HepG2 (cell line): ENCODE measurements at regions not wholly inside any gene's neighbourhood (a gene's known extent, or its start where the extent isn't known, plus 50 kb on each side); places are given as distances from the start of the nearest gene placed in this dataset.
A peak's percentile ranks its signal among the peaks of the same experiment; 100 is the strongest.

Experiments used
- ASH2L ChIP-seq: fragments of 300-600, 200-600 bp; sonication (generic); IDR thresholded peaks from 2 replicates; pipeline ENCODE4 v1.7.0; 2017; ENCODE audit warnings: low read depth, mild to moderate bottlenecking, moderate library complexity, mixed read lengths, low read length; ENCODE audit not compliant: insufficient read length
- CCAR2 ChIP-seq: fragments of 200-400 bp; formaldehyde crosslinking; optimal IDR thresholded peaks from 2 replicates; pipeline ENCODE3; 2018; ENCODE audit warnings: low read depth, mild to moderate bottlenecking, low read length, moderate library complexity
- IKZF4 ChIP-seq: sonication (generic); formaldehyde crosslinking; IDR thresholded peaks from 2 replicates; pipeline ENCODE4 v1.5.1; 2020; ENCODE audit warnings: borderline replicate concordance, mild to moderate bottlenecking, low read depth, missing genetic modification reagents; ENCODE audit errors: not compliant biosample characterization
- KDM2A ChIP-seq: sonication (generic); formaldehyde crosslinking; IDR thresholded peaks from 2 replicates; pipeline ENCODE4 v1.4.0; 2020; ENCODE audit warnings: low read depth, missing genetic modification reagents, borderline replicate concordance
- MLXIP ChIP-seq: sonication (generic); formaldehyde crosslinking; IDR thresholded peaks from 2 replicates; pipeline ENCODE4 v1.9.0; 2021; ENCODE audit warnings: missing genetic modification reagents, borderline replicate concordance
- NCOA2 ChIP-seq: sonication (generic); formaldehyde crosslinking; IDR thresholded peaks from 2 replicates; pipeline ENCODE4 v1.8.0; 2022; ENCODE audit warnings: inconsistent platforms
- NFE2 ChIP-seq: sonication (generic); formaldehyde crosslinking; IDR thresholded peaks from 2 replicates; pipeline ENCODE4 v1.4.0; 2020; ENCODE audit warnings: missing genetic modification reagents
- PAX8 ChIP-seq: sonication (generic); formaldehyde crosslinking; IDR thresholded peaks from 2 replicates; pipeline ENCODE4 v1.8.0; 2022; ENCODE audit warnings: mild to moderate bottlenecking, missing genetic modification reagents, borderline replicate concordance
- RARA ChIP-seq: IDR thresholded peaks from 2 replicates; pipeline ENCODE4 v1.6.1; 2016; ENCODE audit warnings: missing genetic modification reagents, missing compliant biosample characterization
- SNAI1 ChIP-seq: sonication (generic); formaldehyde crosslinking; IDR thresholded peaks from 2 replicates; pipeline ENCODE4 v1.5.0; 2020; ENCODE audit warnings: mild to moderate bottlenecking, missing genetic modification reagents, borderline replicate concordance
- ZFP1 ChIP-seq: IDR thresholded peaks from 2 replicates; pipeline ENCODE4 v1.6.1; 2016
- ZGPAT ChIP-seq: IDR thresholded peaks from 2 replicates; pipeline ENCODE4 v1.6.1; 2016; ENCODE audit warnings: mild to moderate bottlenecking
- ZKSCAN1 ChIP-seq: fragments of 150-350 bp; IDR thresholded peaks from 2 replicates; pipeline ENCODE4 v1.6.1; 2014; ENCODE audit warnings: low read length
- ZNF143 ChIP-seq: sonication (generic); formaldehyde crosslinking; IDR thresholded peaks from 2 replicates; pipeline ENCODE4 v1.4.0; 2020; ENCODE audit warnings: missing genetic modification reagents
- ZNF180 ChIP-seq: sonication (generic); formaldehyde crosslinking; IDR thresholded peaks from 2 replicates; pipeline ENCODE4 v1.4.0; 2020; ENCODE audit warnings: low read depth, missing genetic modification reagents, borderline replicate concordance
- ZNF33B ChIP-seq: sonication (generic); formaldehyde crosslinking; IDR thresholded peaks from 2 replicates; pipeline ENCODE4 v1.5.1; 2020; ENCODE audit warnings: mild to moderate bottlenecking, missing genetic modification reagents
- ZNF549 ChIP-seq: sonication (generic); formaldehyde crosslinking; IDR thresholded peaks from 2 replicates; pipeline ENCODE4 v1.5.0; 2020; ENCODE audit warnings: missing genetic modification reagents
- ZNF646 ChIP-seq: sonication (generic); formaldehyde crosslinking; IDR thresholded peaks from 2 replicates; pipeline ENCODE4 v1.9.0; 2021; ENCODE audit warnings: mild to moderate bottlenecking, missing genetic modification reagents
- ZNF713 ChIP-seq: sonication (generic); formaldehyde crosslinking; IDR thresholded peaks from 2 replicates; pipeline ENCODE4 v1.4.0; 2020; ENCODE audit warnings: mild to moderate bottlenecking, missing genetic modification reagents

- no peak for TF ChIP-seq ZNF713 (CRISPR knock-in tag)
- TF ChIP-seq ZGPAT (CRISPR knock-in tag): peak; percentile 32; the same call in 1 of the 2 replicates
- no peak for TF ChIP-seq NCOA2
- TF ChIP-seq ZKSCAN1: no peak
- TF ChIP-seq ZNF549 (CRISPR knock-in tag): no peak
- TF ChIP-seq MLXIP (CRISPR knock-in tag): no peak
- no peak for TF ChIP-seq RARA (CRISPR knock-in tag)
- TF ChIP-seq ZFP1: no peak
- TF ChIP-seq CCAR2: no peak
- TF ChIP-seq ZNF143 (CRISPR knock-in tag): no peak
- TF ChIP-seq IKZF4 (CRISPR knock-in tag): peak; percentile 46
- TF ChIP-seq SNAI1: no peak
- TF ChIP-seq ZNF180 (CRISPR knock-in tag): no peak
- TF ChIP-seq PAX8 (CRISPR knock-in tag): no peak
- no peak for TF ChIP-seq ZNF33B (CRISPR knock-in tag)
- TF ChIP-seq ASH2L: no peak
- no peak for TF ChIP-seq NFE2
- no peak for TF ChIP-seq ZNF646 (CRISPR knock-in tag)
- TF ChIP-seq KDM2A (CRISPR knock-in tag): peak; percentile 73; the same call in 1 of the 2 replicates
Measured at GRCh38 chr16:80466024-80466987, 74.5 kb upstream of the DYNLRB2 start (continued).
